ENCODE measurements at regions not wholly inside any gene's neighbourhood (a gene's known extent, or its start where the extent isn't known, plus 50 kb on each side); places are given as distances from the start of the nearest gene placed in this dataset.

GRCh38 chr6:105990151-105990550 is 96.0 kb upstream of the PRDM1 start:
- no peak for DNase-seq

GRCh38 chr6:105988812-105989577 is 97.1 kb upstream of the PRDM1 start:
- no peak for DNase-seq

- DNase-seq = no peak
Measured at GRCh38 chr6:105988321-105988720, 97.8 kb upstream of the PRDM1 start.

GRCh38 chr6:105987516-105987915 is 98.6 kb upstream of the PRDM1 start:
- DNase-seq = no peak

DNA sequence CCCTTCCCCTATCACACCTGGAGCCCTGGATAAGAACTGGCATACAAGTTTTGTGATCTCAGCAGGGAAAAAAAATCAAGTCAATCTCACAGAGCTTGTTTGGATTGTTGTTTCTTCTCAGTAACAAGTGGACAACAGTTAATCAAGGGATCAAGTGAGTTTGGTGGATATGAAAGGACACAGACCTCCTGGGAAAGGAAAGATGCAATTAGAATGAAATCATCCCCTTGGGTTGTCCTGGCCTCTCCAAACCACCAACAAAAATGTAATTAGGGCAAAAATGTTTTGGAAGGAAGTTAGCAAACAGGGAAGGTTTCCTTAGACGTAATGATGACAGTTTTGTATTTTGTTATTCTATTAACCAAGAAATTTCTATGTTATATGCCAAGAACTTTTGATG is 99.1 kb upstream of the PRDM1 start:
- no peak for DNase-seq

GRCh38 chr6:105985816-105986632 is 100.1 kb upstream of the PRDM1 start:
- no peak for DNase-seq

- no peak for DNase-seq
Measured at GRCh38 chr6:105985098-105985815, 100.9 kb upstream of the PRDM1 start.

DNA sequence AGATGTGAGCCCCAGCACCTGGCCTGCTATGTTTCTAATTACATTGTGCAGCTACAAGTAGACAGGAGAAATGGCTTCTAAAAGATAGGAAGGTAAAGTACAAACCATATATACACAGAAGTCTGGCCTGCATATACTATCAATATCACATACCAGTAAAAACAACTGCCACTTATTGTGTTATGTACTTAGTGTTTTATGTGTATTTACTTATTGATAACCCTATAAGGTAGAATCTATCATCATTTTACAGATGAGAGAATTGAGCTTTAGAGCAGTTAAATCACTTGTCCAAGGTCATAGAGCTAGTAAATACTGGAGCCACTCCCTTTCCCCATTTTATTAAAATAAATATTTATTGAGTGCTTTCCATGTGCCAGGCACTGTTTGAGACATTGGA is 102.4 kb upstream of the PRDM1 start:
- no peak for DNase-seq

DNA sequence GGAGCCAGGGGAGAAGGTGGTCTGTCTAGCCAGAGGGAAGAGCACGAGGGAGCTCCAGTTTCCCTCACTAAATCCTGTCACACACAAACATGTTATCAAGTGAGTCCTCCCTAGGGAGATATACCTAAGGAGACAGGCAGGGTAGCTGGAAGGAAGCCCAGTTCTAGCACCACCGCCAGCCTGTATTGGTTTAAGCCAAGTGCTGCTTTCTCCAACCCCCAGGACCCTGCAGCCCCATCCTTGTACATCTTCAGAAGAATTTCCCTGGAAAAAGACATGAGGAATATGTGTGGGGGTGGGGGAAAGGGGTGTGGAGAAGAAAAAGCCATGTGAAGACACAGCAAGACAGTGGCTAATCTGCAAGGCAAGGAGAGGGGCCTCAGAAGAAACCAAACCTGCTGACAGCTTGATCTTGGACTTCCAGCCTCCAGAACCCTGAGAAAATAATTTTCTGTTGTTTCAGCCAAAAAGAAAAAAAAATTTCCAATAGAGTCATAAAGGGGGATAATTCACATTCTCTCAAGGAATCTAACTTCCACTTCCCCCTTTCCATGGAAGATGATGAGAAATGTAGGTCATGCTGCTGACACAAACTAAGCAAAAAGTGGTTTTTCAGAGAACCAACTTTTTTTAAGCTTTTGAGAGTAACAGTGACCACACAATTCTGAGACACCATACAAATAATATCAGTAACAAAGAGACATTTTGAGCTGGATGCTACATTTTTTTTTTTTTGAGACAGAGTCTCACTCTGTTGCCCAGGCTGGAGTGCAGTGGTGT is 103.2 kb upstream of the PRDM1 start:
- DNase-seq = no peak

- no peak for DNase-seq
Measured at GRCh38 chr6:105981888-105982358, 104.2 kb upstream of the PRDM1 start.

GRCh38 chr6:105981002-105981887 is 104.9 kb upstream of the PRDM1 start:
- peak; percentile 48 to 70 for DNase-seq

- no peak for DNase-seq
Measured at GRCh38 chr6:105978974-105979373, 107.2 kb upstream of the PRDM1 start.

DNA sequence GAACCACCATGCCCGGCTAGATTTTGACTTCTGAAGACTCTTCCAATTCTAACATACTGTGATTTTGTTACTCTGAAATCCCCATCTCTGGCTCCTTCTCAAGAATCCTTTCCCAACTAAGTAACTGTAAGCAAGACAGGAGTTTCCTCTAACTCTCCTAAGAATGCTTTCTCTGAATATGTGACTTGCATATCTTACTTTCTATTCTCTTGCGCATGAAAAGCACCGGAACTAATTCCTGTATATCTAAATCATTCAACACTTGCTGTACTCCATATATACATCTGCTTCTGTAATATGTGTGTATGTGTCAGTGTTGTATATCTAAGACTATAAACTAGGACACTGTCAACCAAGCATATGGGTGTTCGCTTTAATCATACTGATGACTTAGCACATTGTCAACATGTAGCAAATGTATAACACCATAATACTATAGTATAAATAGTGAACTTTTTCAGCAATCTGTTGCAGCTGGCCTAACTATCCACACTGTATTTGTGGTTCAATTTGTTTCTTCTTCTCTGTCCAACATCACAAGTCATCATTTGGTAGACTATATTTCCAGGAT is 108.1 kb upstream of the PRDM1 start:
- DNase-seq = no peak

- DNase-seq = no peak
Measured at GRCh38 chr6:105974986-105975385, 111.2 kb upstream of the PRDM1 start.

DNA sequence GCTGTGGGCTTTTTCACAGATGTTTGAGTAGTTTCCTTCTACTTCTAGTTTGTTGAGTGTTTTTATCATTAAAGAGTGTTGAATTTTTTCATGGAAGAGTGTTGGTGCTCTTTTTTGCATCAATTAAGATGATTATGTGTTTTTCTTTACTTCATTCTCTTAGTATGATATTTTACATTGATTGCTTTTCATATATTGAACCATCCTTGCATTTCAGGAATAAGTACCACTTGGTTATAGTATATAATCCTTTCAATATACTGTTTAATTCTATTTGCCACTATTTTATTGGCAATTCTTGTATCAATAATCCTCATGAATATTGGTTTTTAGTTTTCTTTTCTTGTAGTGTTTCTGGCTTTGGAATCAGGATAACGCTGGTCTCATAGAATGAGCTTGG is 113.7 kb upstream of the PRDM1 start:
- DNase-seq = no peak

DNA sequence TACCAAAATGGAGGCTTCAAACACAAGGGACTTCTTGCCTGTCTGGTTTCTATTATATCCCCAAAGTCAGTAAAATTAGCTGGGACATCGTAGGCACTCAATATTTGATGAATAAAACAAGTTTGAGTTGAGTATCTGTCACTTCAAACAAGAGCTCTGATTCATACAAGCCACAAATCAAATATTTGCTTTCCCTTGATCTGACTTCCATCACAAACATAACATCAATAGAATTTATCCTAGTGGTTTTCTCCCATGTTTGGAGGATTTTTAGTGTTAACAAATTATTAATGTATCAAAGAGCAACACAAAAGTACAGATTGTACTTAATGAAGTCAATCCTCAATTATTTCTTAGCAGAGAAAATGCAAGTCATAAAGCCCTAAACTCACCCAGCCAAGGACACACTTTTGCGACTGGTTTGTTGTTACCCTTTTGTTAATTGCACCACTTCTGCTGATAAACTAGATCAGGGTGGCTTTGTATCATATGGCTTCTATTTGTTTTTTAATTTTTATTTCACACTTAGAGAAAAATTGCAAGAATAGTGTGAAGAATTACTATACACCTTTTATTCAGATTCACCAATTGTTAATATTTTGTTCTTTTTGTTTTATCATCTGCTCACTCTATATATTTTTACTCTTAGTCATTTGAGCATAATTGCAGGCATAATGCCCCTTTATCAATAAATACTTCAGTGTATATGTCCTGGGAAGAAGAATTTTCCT is 117.4 kb upstream of the PRDM1 start:
- no peak for DNase-seq

DNA sequence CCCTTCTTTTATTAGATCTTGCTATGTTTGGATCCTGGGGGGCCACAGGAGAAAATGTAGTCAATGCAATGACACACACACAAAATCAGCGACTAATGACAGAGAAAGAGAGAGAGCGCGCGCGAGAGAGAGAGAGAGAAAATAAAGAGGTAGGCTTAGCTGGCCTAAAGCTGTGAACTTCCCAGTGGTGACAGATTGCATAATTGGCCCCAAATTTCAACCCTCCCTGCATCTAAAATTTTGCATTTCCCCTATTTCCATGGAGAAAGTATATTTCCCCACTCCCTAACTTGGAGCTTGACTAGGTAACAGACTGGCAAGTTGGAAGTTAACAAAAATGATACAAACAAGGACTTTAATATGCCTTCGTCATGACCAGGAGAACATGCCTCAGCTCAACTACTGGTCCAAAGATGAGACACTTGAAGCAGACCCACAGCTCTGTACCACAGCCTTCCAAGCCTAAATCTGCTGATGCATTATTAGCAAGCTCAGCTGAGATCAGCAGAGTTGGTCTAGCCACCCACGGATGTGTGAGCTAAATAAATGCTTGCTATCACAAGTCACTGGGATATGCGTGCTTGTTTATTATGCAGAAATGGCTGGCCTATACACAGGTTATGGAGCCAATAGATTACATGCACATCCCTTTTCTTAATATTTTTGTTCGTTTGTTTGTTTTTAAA is 118.1 kb upstream of the PRDM1 start:
- DNase-seq = no peak

DNA sequence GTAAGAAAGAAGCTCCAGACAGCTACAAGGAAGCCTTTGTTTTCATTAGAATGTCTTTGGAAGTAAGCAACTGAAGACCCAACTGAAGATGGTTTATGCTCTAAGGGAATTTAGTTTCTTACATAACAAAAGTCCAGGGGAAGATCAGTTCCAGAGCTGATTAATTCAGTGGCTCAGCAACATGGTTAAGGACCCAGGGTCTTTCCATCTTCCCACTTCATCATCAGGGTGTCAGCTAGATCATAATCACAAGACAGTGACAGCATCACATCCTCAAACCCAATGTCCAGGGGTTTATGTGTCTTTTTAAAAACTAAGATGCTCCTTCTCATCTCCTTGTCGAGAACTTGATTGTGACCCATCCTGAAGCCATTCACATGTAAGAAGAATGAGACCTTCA is 119.7 kb upstream of the PRDM1 start:
- no peak for DNase-seq

- DNase-seq = no peak
Measured at GRCh38 chr6:105964979-105965760, 121.0 kb upstream of the PRDM1 start.
